Esophagus squamous epithelium (tissue), 5 donors: ENCODE measurements at regions not wholly inside any gene's neighbourhood (a gene's known extent, or its start where the extent isn't known, plus 50 kb on each side); places are given as distances from the start of the nearest gene placed in this dataset.

ENCODE experiments used
- DNase-seq: peaks from one replicate; lab custom pipeline; 2025; lab: John Stamatoyannopoulos, UW
- H3K27ac ChIP-seq, 4 donors: fragments of 200-600 bp; sonication (generic); one replicate each; pipeline ENCODE4 v1.5.1; 2016 to 2019; ENCODE audit warnings: mild to moderate bottlenecking in 1 of 4
- H3K27me3 ChIP-seq, 4 donors: fragments of 200-600 bp; sonication (generic); 1 replicate in 3 of 4; 2 replicates in 1 of 4; pipeline versions ENCODE4 v1.5.1 to v1.6.0; 2017 to 2021; ENCODE audit warnings: antibody characterized with exemption in 1 of 4
- H3K36me3 ChIP-seq, 3 donors: fragments of 200-600 bp; sonication (generic); one replicate each; pipeline ENCODE4 v1.5.1; 2016 to 2019
- H3K4me1 ChIP-seq, 3 donors: fragments of 200-600 bp; sonication (generic); one replicate each; pipeline ENCODE4 v1.5.1; 2017 to 2019
- H3K4me3 ChIP-seq, 4 donors: fragments of 200-600 bp; sonication (generic); 1 replicate in 3 of 4; 2 replicates in 1 of 4; pipeline ENCODE4 v1.5.1; 2016 to 2019; ENCODE audit warnings: mild to moderate bottlenecking in 2 of 4, moderate library complexity in 1 of 4
- H3K9me3 ChIP-seq, 3 donors: fragments of 200-600 bp; sonication (generic); one replicate each; pipeline ENCODE4 v1.5.1; 2016 to 2019
- CTCF ChIP-seq, 6 experiments: fragments of 450-650 bp in 4 of 6; fragments of 200-600 bp in 2 of 6; sonication (generic) in 2 of 6; IDR thresholded peaks; one replicate each; pipeline ENCODE4 v1.5.1; 2016 to 2019; ENCODE audit warnings: antibody characterized with exemption in 6 of 6, mild to moderate bottlenecking in 4 of 6, moderate library complexity in 4 of 6
- POLR2A ChIP-seq, 4 donors: fragments of 450-650 bp; IDR thresholded peaks; one replicate each; pipeline ENCODE4 v1.6.1; 2017; ENCODE audit warnings: antibody characterized with exemption in 4 of 4, mild to moderate bottlenecking in 4 of 4, moderate library complexity in 3 of 4
- whole genome bisulfite sequencing, 2 donors: methylation state at CpG; one replicate each; pipeline ENCODE4 v1.1.5; 2018; 5-methylcytosine and 5-hydroxymethylcytosine counted together
- intact Hi-C: fragments of 100-400 bp; cut with DNase I; formaldehyde crosslinking; loops from one replicate; pipeline ENCODE4 v1.15.0; 2022
- donor health status: DM: yes; HTN: yes; CAD: no.

- no peaks in the 10 kb centered on the region for H3K27me3 ChIP-seq
- TF ChIP-seq CTCF (IDR thresholded peaks at IDR 0.05), result no peak
- no peak for TF ChIP-seq POLR2A (IDR thresholded peaks at IDR 0.05)
- H3K9me3 ChIP-seq, result peaks cover 0 to 4% (median 0%) of the 10 kb centered on the region in 3 donors
- WGBS, 2 donors, result 86 to 92% methylated on average over 5 of the region's 6 CpGs
- intact Hi-C loops, result no loop called here
- no peak overlapping the region for H3K27ac ChIP-seq
- no peak overlapping the region for H3K4me3 ChIP-seq
- peaks cover 21 to 38% (median 22%) of the 10 kb centered on the region in 3 donors for H3K4me1 ChIP-seq
- no peaks in the 10 kb centered on the region for H3K36me3 ChIP-seq
- no peak for DNase-seq
Observed at GRCh38 chr9:129469988-129470316, 150.9 kb downstream of the C9orf50 start.

GRCh38 chr9:129469188-129469987 is 151.5 kb downstream of the C9orf50 start:
- no peaks in the 10 kb centered on the region for H3K36me3 ChIP-seq
- intact Hi-C loops, result no loop called here
- no peaks in the 10 kb centered on the region for H3K9me3 ChIP-seq
- 68 to 76% methylated on average over 3 to 10 of the region's 20 CpGs for WGBS, 2 donors
- H3K4me3 ChIP-seq, result no peak overlapping the region
- no peaks in the 10 kb centered on the region for H3K27me3 ChIP-seq
- no peak for DNase-seq
- H3K27ac ChIP-seq, result no peak overlapping the region
- peaks cover 24 to 42% (median 26%) of the 10 kb centered on the region in 3 donors for H3K4me1 ChIP-seq
- no peak for TF ChIP-seq CTCF (IDR thresholded peaks at IDR 0.05)
- no peak for TF ChIP-seq POLR2A (IDR thresholded peaks at IDR 0.05)

GRCh38 chr9:129467739-129468666 is 152.9 kb downstream of the C9orf50 start:
- Histone ChIP-seq H3K4me1 (peaks cover 17 to 35% (median 18%) of the 10 kb centered on the region in 3 donors), H3K27ac (no peak overlapping the region), H3K27me3 (no peaks in the 10 kb centered on the region), H3K9me3 (no peaks in the 10 kb centered on the region), H3K4me3 (no peak overlapping the region), H3K36me3 (no peaks in the 10 kb centered on the region)
- no peak for DNase-seq
- WGBS, 2 donors, result 81 to 86% methylated on average over 14 to 15 of the region's 19 CpGs
- intact Hi-C loops, result no loop called here
- no peak for TF ChIP-seq POLR2A (IDR thresholded peaks at IDR 0.05)
- TF ChIP-seq CTCF (IDR thresholded peaks at IDR 0.05), result no peak

GRCh38 chr9:129467004-129467588 is 153.8 kb downstream of the C9orf50 start:
- no peaks in the 10 kb centered on the region for H3K9me3 ChIP-seq
- H3K27me3 ChIP-seq, result no peaks in the 10 kb centered on the region
- no peak for TF ChIP-seq POLR2A (IDR thresholded peaks at IDR 0.05)
- TF ChIP-seq CTCF (IDR thresholded peaks at IDR 0.05), result no peak
- no peak for DNase-seq
- intact Hi-C loops, result no loop called here
- WGBS, 2 donors, result 100% methylated on average over 1 to 4 of the region's 10 CpGs
- no peak overlapping the region for H3K4me3 ChIP-seq
- no peaks in the 10 kb centered on the region for H3K36me3 ChIP-seq
- no peak overlapping the region for H3K27ac ChIP-seq
- peaks cover 17 to 43% (median 18%) of the 10 kb centered on the region in 3 donors for H3K4me1 ChIP-seq
